ENCODE measurements at regions not wholly inside any gene's neighbourhood (a gene's known extent, or its start where the extent isn't known, plus 50 kb on each side); places are given as distances from the start of the nearest gene placed in this dataset.

DNA sequence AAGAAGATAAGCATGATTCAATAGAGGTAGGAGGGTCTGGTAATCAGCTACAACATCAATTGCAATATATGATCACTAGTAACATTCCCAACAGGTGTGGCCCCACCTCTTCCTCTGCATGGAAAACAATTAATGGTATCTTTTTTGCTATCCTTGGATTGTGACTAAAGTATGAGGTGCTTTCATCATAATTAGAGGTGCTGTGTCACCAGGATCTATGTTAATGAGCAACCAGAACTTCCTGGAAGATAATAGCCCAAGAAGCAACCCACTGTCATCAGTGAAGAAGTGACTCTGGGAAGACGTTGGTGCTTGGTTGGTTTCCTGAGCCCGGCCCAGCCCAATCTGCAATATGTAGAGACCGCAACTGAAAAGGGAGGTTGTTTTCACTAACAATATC is 167.2 kb downstream of the SETD4 start:
- ATAC-seq (no peak), DNase-seq (no peak)
- Histone ChIP-seq H3K4me1 (no peaks in the 10 kb centered on the region), H3K27me3 (no peaks in the 10 kb centered on the region), H3K4me3 (no peak overlapping the region), H3K9me3 (no peaks in the 10 kb centered on the region), H3K36me3 (no peaks in the 10 kb centered on the region), H3K27ac (no peak overlapping the region)
- TF ChIP-seq CTCF (IDR thresholded peaks at IDR 0.05): no peak
- intact Hi-C loops (cut with DNase I): no loop called here

DNA sequence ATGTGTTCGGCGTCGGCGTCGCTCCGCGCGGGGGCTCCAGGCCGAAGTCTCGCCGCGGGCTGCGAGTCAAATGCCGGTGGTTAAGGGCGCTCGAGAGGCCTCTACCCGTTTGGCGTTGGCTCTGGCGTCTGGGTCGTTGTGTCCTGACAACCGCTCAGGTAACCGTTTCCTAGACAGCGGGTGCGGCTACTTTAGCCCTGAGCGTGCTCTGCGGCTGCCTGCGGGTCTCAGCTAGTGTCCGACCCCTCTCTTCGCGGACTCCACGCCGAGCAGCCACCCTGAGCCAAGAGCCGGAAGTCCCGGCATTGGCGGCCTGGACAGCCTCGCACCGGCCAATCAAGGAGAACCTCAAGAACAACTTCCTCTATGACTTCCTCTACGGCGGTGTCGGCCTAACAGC is 173.4 kb downstream of the SETD4 start:
- intact Hi-C loops (cut with DNase I): no loop called here
- no peak for TF ChIP-seq CTCF (IDR thresholded peaks at IDR 0.05)
- no peak overlapping the region for H3K27ac ChIP-seq
- ATAC-seq (no peak), DNase-seq (no peak)
- H3K9me3 ChIP-seq: no peaks in the 10 kb centered on the region
- H3K27me3 ChIP-seq: peaks cover 4% of the 10 kb centered on the region
- H3K4me1 ChIP-seq: no peaks in the 10 kb centered on the region
- no peaks in the 10 kb centered on the region for H3K36me3 ChIP-seq
- no peak overlapping the region for H3K4me3 ChIP-seq

DNA sequence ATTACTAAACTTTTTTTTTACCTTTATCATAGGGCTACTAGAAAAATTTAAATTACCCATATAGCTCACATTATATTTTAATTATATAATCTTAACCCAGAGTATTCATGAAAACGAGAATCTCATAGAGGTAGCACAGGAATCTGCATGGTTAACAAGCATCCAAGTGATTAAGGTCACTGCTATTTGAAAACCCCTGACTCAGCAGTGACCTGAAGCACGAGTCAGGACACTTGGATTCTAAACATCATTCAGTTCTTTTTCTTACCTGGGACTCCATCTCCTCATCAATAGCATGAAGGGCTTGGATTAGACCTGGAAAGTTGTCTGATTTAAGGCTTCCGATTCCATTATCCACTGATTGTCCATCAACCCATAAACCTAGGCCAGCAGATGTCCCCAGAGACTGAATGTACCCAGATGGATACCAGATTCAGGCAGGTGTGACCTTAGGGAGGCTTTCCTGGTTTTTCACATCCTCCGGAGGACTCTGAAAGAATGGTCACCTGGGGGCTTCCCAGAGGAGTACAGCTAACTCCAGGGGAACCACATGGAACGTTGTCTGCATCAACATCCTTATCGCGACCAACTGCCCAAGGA is 174.3 kb downstream of the SETD4 start:
- no peak for TF ChIP-seq CTCF (IDR thresholded peaks at IDR 0.05)
- ATAC-seq (no peak), DNase-seq (no peak)
- Histone ChIP-seq H3K4me1 (no peaks in the 10 kb centered on the region), H3K4me3 (no peak overlapping the region), H3K27me3 (peaks cover 4% of the 10 kb centered on the region), H3K36me3 (no peaks in the 10 kb centered on the region), H3K9me3 (no peaks in the 10 kb centered on the region), H3K27ac (no peak overlapping the region)
- intact Hi-C loops (cut with DNase I): no loop called here

GRCh38 chr21:35882791-35883240 is 177.5 kb downstream of the SETD4 start:
- Histone ChIP-seq H3K27ac (no peak overlapping the region), H3K27me3 (peaks cover 4% of the 10 kb centered on the region), H3K9me3 (no peaks in the 10 kb centered on the region), H3K36me3 (no peaks in the 10 kb centered on the region), H3K4me1 (no peaks in the 10 kb centered on the region), H3K4me3 (no peak overlapping the region)
- intact Hi-C loops (cut with DNase I): no loop called here
- ATAC-seq: no peak
- DNase-seq: no peak
- TF ChIP-seq CTCF (IDR thresholded peaks at IDR 0.05): no peak

DNA sequence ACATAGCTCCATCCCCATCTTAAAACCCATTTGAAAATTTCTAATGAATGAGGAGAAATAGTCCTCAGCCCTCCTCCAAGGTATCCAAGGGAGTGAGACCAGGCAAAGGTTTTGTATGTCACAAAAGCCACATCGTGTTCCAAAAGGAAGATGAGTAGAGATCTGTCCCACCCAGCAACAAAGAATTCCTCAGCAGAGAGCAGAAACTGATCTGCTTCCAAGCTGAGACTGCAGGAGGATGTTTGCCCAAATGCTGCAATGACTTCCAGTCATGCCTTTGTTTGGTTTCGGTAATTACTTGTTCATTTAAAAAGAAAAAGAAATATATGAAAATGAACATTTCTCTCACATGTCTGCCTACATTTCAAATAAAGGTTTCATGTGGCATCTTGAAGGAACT is 186.9 kb downstream of the SETD4 start:
- Histone ChIP-seq H3K9me3 (no peaks in the 10 kb centered on the region), H3K36me3 (no peaks in the 10 kb centered on the region), H3K4me3 (no peak overlapping the region), H3K27ac (no peak overlapping the region), H3K27me3 (no peaks in the 10 kb centered on the region), H3K4me1 (no peaks in the 10 kb centered on the region)
- intact Hi-C loops (cut with DNase I): no loop called here
- no peak for ATAC-seq
- DNase-seq: no peak
- TF ChIP-seq CTCF (IDR thresholded peaks at IDR 0.05): no peak

- no peak for TF ChIP-seq CTCF (IDR thresholded peaks at IDR 0.05)
- Histone ChIP-seq H3K4me3 (no peak overlapping the region), H3K4me1 (no peaks in the 10 kb centered on the region), H3K27ac (no peak overlapping the region), H3K36me3 (no peaks in the 10 kb centered on the region), H3K27me3 (no peaks in the 10 kb centered on the region), H3K9me3 (no peaks in the 10 kb centered on the region)
- DNase-seq (no peak), ATAC-seq (no peak)
- intact Hi-C loops (cut with DNase I): no loop called here
Measured at GRCh38 chr21:35871906-35872305, 188.4 kb downstream of the SETD4 start.

Data from upper lobe of right lung (tissue), 1 donor.